ENCODE measurements at regions not wholly inside any gene's neighbourhood (a gene's known extent, or its start where the extent isn't known, plus 50 kb on each side); places are given as distances from the start of the nearest gene placed in this dataset.
"Not testable (repeated sequence)": the region's sequence is repeated elsewhere in the genome, so short reads cannot be mapped to it uniquely, and the experiment has no call there.

GRCh38 chr5:130397132-130397531, 492.9 kb downstream of the CHSY3 start:
- H3K27me3 ChIP-seq (ENCODE audit: control insufficient read depth in 2 of 2, insufficient read depth in 2 of 2, low read length in 2 of 2): no peaks in the 10 kb centered on the region
- H3K9ac ChIP-seq (ENCODE audit: insufficient read depth, low read length, poor library complexity, severe bottlenecking): no peak overlapping the region
- H3K9me3 ChIP-seq (replicated peaks in 1 of 2; ENCODE audit: control insufficient read depth in 1 of 2, insufficient read depth in 1 of 2, low read length in 2 of 2): peaks cover 0 to 10% of the 10 kb centered on the region in 2 donors
- Mint-ChIP-seq H3K36me3 (no peaks in the 10 kb centered on the region), H3K9me3 (peaks cover 2 to 11% (median 3%) of the 10 kb centered on the region in 7 donors), H3K4me3 (no peak overlapping the region), H3K27ac (no peak overlapping the region), H3K4me1 (no peaks in the 10 kb centered on the region), H3K27me3 (ENCODE audit: low read depth in 3 of 3) (peaks cover 0 to 2% (median 0%) of the 10 kb centered on the region in 3 donors)
- no peak overlapping the region for H3K4me2 ChIP-seq (replicated peaks; ENCODE audit: extremely low read depth, low read length, poor library complexity, severe bottlenecking)
- H3K4me3 ChIP-seq (replicated peaks in 1 of 3; ENCODE audit: low read depth in 2 of 3, low read length in 3 of 3): no peak overlapping the region
- no peak overlapping the region for H2AFZ ChIP-seq (ENCODE audit: insufficient read depth, low read depth, low read length, poor library complexity, severe bottlenecking)
- no CpG with 5 or more reads among the region's 2 CpGs for WGBS (ENCODE audit: insufficient coverage)
- no peak for TF ChIP-seq CTCF (IDR thresholded peaks at IDR 0.05)
- H4K20me1 ChIP-seq (ENCODE audit: insufficient read depth, low read length): no peaks in the 10 kb centered on the region
- no peaks in the 10 kb centered on the region for H3K36me3 ChIP-seq (replicated peaks in 1 of 2; ENCODE audit: control insufficient read depth in 1 of 2, insufficient read depth in 2 of 2, low read length in 2 of 2)
- DNase-seq: no peak
- H3K27ac ChIP-seq (ENCODE audit: low read depth in 1 of 2, low read length in 2 of 2): no peak overlapping the region
- no peaks in the 10 kb centered on the region for H3K79me2 ChIP-seq (ENCODE audit: insufficient read depth, low read length)
- H3K4me1 ChIP-seq (ENCODE audit: control insufficient read depth in 1 of 2, insufficient read depth in 2 of 2, low read length in 2 of 2): no peaks in the 10 kb centered on the region
- intact Hi-C loops (cut with micrococcal nuclease): no loop called here

- H3K9me3 Mint-ChIP-seq; H4K20me1 ChIP-seq (ENCODE audit: insufficient read depth, low read length); H3K27me3 Mint-ChIP-seq (ENCODE audit: low read depth in 3 of 3); H3K4me1 ChIP-seq (ENCODE audit: control insufficient read depth in 1 of 2, insufficient read depth in 2 of 2, low read length in 2 of 2); H3K4me3 Mint-ChIP-seq; H3K4me1 Mint-ChIP-seq; H3K27ac ChIP-seq (ENCODE audit: low read depth in 1 of 2, low read length in 2 of 2); H3K4me3 ChIP-seq (replicated peaks in 1 of 3; ENCODE audit: low read depth in 2 of 3, low read length in 3 of 3); H3K9me3 ChIP-seq (replicated peaks in 1 of 2; ENCODE audit: control insufficient read depth in 1 of 2, insufficient read depth in 1 of 2, low read length in 2 of 2); H2AFZ ChIP-seq (ENCODE audit: insufficient read depth, low read depth, low read length, poor library complexity, severe bottlenecking); H3K9ac ChIP-seq (ENCODE audit: insufficient read depth, low read length, poor library complexity, severe bottlenecking); DNase-seq; intact Hi-C loops (cut with micrococcal nuclease); H3K79me2 ChIP-seq (ENCODE audit: insufficient read depth, low read length); H3K27me3 ChIP-seq (ENCODE audit: control insufficient read depth in 2 of 2, insufficient read depth in 2 of 2, low read length in 2 of 2); H3K27ac Mint-ChIP-seq; H3K36me3 Mint-ChIP-seq; H3K36me3 ChIP-seq (replicated peaks in 1 of 2; ENCODE audit: control insufficient read depth in 1 of 2, insufficient read depth in 2 of 2, low read length in 2 of 2); H3K4me2 ChIP-seq (replicated peaks; ENCODE audit: extremely low read depth, low read length, poor library complexity, severe bottlenecking): not testable (repeated sequence)
- WGBS (ENCODE audit: insufficient coverage): no CpG with 5 or more reads among the region's 3 CpGs
These were observed 487.5 kb downstream of the CHSY3 start for GRCh38 chr5:130391727-130392264.
